ENCODE measurements at regions not wholly inside any gene's neighbourhood (a gene's known extent, or its start where the extent isn't known, plus 50 kb on each side); places are given as distances from the start of the nearest gene placed in this dataset.
A peak's percentile ranks its signal among the peaks of the same experiment; 100 is the strongest.

DNA sequence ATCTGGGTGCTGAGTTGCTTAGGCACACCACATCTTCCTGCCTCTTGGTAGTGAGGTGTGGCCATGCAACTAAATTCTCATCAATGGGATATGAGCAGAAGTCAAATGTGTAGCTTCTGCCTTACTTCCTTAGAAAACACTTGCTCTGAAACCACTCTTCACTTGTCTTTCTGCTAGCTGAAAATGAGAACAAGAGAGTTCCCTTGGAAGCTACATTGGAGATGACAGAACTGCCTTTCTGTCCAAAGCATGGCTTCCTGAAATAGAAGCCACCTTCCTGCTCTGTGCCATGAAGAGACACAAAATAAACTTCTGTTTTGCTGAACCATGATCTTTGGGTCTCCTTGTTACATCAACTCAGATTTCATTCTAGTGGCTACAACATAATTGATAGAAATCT lies 659.9 kb downstream of the IRS1 start:
- no peaks in the 10 kb centered on the region for H3K27me3 ChIP-seq (ENCODE audit: insufficient read depth, low read length, poor library complexity)
- no peaks in the 10 kb centered on the region for H3K9me3 ChIP-seq (ENCODE audit: insufficient read depth, low read length, severe bottlenecking)
- DNase-seq (no peak), ATAC-seq (ENCODE audit: insufficient read depth, low read depth) (no peak)
- no peaks in the 10 kb centered on the region for H4K20me1 ChIP-seq (ENCODE audit: insufficient read depth, low read length)
- no peaks in the 10 kb centered on the region for H3K79me2 ChIP-seq (ENCODE audit: insufficient read depth, low read length)
- no peak for TF ChIP-seq EZH2 (IDR thresholded peaks at IDR 0.05; ENCODE audit: borderline replicate concordance, low read depth, low read length, severe bottlenecking)
- TF ChIP-seq, protein P1, sequence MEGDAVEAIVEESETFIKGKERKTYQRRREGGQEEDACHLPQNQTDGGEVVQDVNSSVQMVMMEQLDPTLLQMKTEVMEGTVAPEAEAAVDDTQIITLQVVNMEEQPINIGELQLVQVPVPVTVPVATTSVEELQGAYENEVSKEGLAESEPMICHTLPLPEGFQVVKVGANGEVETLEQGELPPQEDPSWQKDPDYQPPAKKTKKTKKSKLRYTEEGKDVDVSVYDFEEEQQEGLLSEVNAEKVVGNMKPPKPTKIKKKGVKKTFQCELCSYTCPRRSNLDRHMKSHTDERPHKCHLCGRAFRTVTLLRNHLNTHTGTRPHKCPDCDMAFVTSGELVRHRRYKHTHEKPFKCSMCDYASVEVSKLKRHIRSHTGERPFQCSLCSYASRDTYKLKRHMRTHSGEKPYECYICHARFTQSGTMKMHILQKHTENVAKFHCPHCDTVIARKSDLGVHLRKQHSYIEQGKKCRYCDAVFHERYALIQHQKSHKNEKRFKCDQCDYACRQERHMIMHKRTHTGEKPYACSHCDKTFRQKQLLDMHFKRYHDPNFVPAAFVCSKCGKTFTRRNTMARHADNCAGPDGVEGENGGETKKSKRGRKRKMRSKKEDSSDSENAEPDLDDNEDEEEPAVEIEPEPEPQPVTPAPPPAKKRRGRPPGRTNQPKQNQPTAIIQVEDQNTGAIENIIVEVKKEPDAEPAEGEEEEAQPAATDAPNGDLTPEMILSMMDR (IDR thresholded peaks at IDR 0.05; ENCODE audit: borderline replicate concordance, extremely low read depth, low read length, poor library complexity, severe bottlenecking) = no peak
- H2AFZ ChIP-seq (ENCODE audit: low read depth, low read length) = no peak overlapping the region
- H3K27ac ChIP-seq (ENCODE audit: low read length) = no peak overlapping the region
- H3K36me3 ChIP-seq (ENCODE audit: insufficient read depth, low read length) = no peaks in the 10 kb centered on the region
- H3K4me2 ChIP-seq (ENCODE audit: insufficient read depth, low read length) = no peak overlapping the region
- no peak overlapping the region for H3K9ac ChIP-seq (ENCODE audit: low read depth, low read length)
- H3K4me1 ChIP-seq (ENCODE audit: insufficient read depth, low read length) = no peaks in the 10 kb centered on the region
- no peak overlapping the region for H3K4me3 ChIP-seq (ENCODE audit: low read depth in 1 of 2, low read length in 2 of 2)

DNA sequence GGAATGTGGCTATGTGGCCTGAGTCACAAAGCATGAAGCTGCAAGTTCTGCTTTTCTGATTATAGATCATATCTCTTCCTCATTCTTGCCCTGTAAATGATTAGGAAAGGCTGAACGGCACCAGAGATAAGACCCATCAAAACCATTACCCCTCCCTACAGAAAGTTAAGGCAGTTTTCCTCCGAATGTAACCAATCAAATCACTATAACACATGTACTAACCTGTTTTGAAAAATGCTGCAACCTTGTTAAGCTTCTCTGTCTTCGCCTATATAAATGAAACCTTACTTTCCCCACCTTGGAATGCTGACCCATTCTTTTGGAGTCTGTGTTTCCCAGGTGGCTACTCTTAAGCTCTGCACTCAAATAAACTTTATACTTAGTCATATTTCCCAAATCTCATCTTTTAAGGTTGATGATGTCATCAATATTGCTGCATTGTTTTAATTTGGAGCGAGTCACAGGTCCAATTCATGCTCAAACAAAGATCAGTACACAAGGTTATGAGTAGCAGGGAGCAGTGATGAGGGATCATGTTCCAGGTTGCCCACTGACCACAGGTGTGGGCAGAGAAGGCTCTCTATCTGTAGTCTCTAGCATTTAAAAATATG lies 662.3 kb downstream of the IRS1 start:
- Histone ChIP-seq H3K79me2 (ENCODE audit: insufficient read depth, low read length) (no peaks in the 10 kb centered on the region), H3K4me1 (ENCODE audit: insufficient read depth, low read length) (no peaks in the 10 kb centered on the region), H3K27me3 (ENCODE audit: insufficient read depth, low read length, poor library complexity) (no peaks in the 10 kb centered on the region), H3K4me2 (ENCODE audit: insufficient read depth, low read length) (no peak overlapping the region), H3K36me3 (ENCODE audit: insufficient read depth, low read length) (no peaks in the 10 kb centered on the region), H3K4me3 (ENCODE audit: low read depth in 1 of 2, low read length in 2 of 2) (no peak overlapping the region), H3K9me3 (ENCODE audit: insufficient read depth, low read length, severe bottlenecking) (no peaks in the 10 kb centered on the region), H3K27ac (ENCODE audit: low read length) (no peak overlapping the region), H4K20me1 (ENCODE audit: insufficient read depth, low read length) (no peaks in the 10 kb centered on the region), H3K9ac (ENCODE audit: low read depth, low read length) (no peak overlapping the region), H2AFZ (ENCODE audit: low read depth, low read length) (no peak overlapping the region)
- ATAC-seq (ENCODE audit: insufficient read depth, low read depth) (no peak), DNase-seq (no peak)
- TF ChIP-seq EZH2 (IDR thresholded peaks at IDR 0.05; ENCODE audit: borderline replicate concordance, low read depth, low read length, severe bottlenecking) = no peak
- TF ChIP-seq, protein P1 (IDR thresholded peaks at IDR 0.05; ENCODE audit: borderline replicate concordance, extremely low read depth, low read length, poor library complexity, severe bottlenecking) = no peak

DNA sequence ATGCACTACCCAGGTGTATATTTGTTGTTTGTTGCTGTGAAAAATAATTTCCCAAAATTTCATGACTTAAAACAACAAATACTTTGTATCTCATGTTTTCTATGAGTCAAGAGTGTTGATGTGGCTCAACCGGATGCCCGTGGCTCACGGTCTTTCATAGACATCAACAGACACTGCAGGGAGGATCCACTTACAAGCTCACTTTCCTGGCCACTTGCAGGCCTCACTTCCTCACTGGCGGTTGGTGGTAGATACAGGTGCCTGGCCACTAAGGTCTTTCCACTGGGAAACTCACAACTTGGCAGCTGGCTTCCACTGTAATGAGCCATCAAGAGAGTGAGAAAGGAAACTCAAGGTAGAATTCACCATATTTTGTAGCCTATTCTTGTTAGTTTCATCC lies 662.9 kb downstream of the IRS1 start:
- H3K27ac ChIP-seq (ENCODE audit: low read length) = no peak overlapping the region
- no peaks in the 10 kb centered on the region for H3K27me3 ChIP-seq (ENCODE audit: insufficient read depth, low read length, poor library complexity)
- H3K4me3 ChIP-seq (ENCODE audit: low read depth in 1 of 2, low read length in 2 of 2) = no peak overlapping the region
- H4K20me1 ChIP-seq (ENCODE audit: insufficient read depth, low read length) = no peaks in the 10 kb centered on the region
- DNase-seq (peak; percentile 15), ATAC-seq (ENCODE audit: insufficient read depth, low read depth) (no peak)
- no peak overlapping the region for H3K9ac ChIP-seq (ENCODE audit: low read depth, low read length)
- no peaks in the 10 kb centered on the region for H3K4me1 ChIP-seq (ENCODE audit: insufficient read depth, low read length)
- TF ChIP-seq EZH2 (IDR thresholded peaks at IDR 0.05; ENCODE audit: borderline replicate concordance, low read depth, low read length, severe bottlenecking) = no peak
- TF ChIP-seq, protein P1 (IDR thresholded peaks at IDR 0.05; ENCODE audit: borderline replicate concordance, extremely low read depth, low read length, poor library complexity, severe bottlenecking) = no peak
- H3K9me3 ChIP-seq (ENCODE audit: insufficient read depth, low read length, severe bottlenecking) = no peaks in the 10 kb centered on the region
- no peak overlapping the region for H3K4me2 ChIP-seq (ENCODE audit: insufficient read depth, low read length)
- H3K36me3 ChIP-seq (ENCODE audit: insufficient read depth, low read length) = no peaks in the 10 kb centered on the region
- no peaks in the 10 kb centered on the region for H3K79me2 ChIP-seq (ENCODE audit: insufficient read depth, low read length)
- H2AFZ ChIP-seq (ENCODE audit: low read depth, low read length) = no peak overlapping the region
